ENCODE measurements at regions not wholly inside any gene's neighbourhood (a gene's known extent, or its start where the extent isn't known, plus 50 kb on each side); places are given as distances from the start of the nearest gene placed in this dataset.
"Not testable (repeated sequence)": the region's sequence is repeated elsewhere in the genome, so short reads cannot be mapped to it uniquely, and the experiment has no call there.

DNA sequence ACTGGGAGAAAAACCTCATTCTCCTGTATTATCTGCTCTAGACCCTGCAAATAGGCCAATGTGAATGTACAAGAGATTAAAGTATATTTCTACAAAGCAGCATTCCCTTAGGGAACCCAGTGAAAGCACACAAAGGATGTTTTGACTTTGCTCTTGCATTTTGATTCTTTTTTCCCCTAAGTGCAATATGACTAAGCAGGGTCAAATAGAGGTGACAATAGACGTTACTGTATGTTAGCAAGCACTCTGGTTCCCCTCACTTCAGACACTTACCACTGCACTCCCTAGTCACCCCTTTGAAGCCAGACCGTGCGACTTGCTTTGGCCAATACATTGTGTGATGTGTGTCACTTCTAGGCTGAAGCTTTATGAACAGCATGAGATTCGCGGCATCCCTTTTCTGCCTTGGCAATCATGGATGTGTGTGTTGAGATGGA, 209.7 kb downstream of the RHOU start:
- H3K4me3 ChIP-seq, result no peak overlapping the region
- no peaks in the 10 kb centered on the region for H3K9me3 ChIP-seq
- no peaks in the 10 kb centered on the region for H3K4me1 ChIP-seq
- TF ChIP-seq, protein P1, sequence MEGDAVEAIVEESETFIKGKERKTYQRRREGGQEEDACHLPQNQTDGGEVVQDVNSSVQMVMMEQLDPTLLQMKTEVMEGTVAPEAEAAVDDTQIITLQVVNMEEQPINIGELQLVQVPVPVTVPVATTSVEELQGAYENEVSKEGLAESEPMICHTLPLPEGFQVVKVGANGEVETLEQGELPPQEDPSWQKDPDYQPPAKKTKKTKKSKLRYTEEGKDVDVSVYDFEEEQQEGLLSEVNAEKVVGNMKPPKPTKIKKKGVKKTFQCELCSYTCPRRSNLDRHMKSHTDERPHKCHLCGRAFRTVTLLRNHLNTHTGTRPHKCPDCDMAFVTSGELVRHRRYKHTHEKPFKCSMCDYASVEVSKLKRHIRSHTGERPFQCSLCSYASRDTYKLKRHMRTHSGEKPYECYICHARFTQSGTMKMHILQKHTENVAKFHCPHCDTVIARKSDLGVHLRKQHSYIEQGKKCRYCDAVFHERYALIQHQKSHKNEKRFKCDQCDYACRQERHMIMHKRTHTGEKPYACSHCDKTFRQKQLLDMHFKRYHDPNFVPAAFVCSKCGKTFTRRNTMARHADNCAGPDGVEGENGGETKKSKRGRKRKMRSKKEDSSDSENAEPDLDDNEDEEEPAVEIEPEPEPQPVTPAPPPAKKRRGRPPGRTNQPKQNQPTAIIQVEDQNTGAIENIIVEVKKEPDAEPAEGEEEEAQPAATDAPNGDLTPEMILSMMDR (IDR thresholded peaks at IDR 0.05), result no peak
- no peaks in the 10 kb centered on the region for H3K36me3 ChIP-seq
- H3K27me3 ChIP-seq, result no peaks in the 10 kb centered on the region
- H3K27ac ChIP-seq, result no peak overlapping the region
- peak; percentile 47 for DNase-seq (ENCODE audit: low spot score)

DNA sequence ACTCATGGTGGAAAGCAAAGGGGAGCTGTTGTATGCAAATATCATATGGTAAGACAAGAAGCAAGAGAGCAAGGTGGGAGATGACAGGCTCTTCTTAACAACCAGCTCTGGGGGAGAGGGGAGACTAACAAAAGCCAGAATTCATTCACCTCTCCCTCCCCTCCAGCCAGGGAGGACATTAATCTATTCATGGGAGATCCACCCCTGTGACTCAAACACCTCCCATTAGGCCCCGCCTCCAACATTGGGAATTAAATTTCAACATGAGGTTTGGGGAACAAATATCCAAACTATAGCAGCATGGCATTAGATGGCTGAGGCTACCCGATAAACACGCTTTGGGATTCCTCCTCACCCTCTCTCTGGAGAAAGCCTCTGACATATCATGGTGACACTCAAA, 210.6 kb downstream of the RHOU start:
- no peaks in the 10 kb centered on the region for H3K9me3 ChIP-seq
- no peaks in the 10 kb centered on the region for H3K27me3 ChIP-seq
- H3K36me3 ChIP-seq, result no peaks in the 10 kb centered on the region
- DNase-seq (ENCODE audit: low spot score), result peak; percentile 56
- H3K4me1 ChIP-seq, result no peaks in the 10 kb centered on the region
- no peak overlapping the region for H3K27ac ChIP-seq
- no peak overlapping the region for H3K4me3 ChIP-seq
- TF ChIP-seq, protein P1 (IDR thresholded peaks at IDR 0.05), result no peak

DNA sequence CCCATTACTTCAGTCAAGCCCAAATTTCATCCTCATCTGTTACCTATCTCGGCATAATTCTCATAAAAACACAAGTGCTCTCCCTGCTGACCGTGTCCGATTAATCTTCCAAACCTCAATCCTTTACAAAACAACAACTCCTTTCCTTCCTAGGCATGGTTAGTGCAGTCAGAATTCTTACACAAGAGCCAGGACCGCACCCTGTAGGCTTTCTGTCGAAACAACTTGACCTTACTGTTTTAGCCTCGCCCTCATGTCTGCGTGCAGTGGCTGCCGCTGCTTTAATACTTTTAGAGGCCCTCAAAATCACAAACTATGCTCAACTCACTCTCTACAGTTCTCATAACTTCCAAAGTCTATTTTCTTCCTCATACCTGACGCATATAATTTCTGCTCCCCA, 214.3 kb downstream of the RHOU start:
- not testable (repeated sequence) for H3K4me1 ChIP-seq, H3K27me3 ChIP-seq, H3K4me3 ChIP-seq, H3K27ac ChIP-seq, H3K36me3 ChIP-seq, H3K9me3 ChIP-seq
- peak; percentile 70 for DNase-seq (ENCODE audit: low spot score)

DNA sequence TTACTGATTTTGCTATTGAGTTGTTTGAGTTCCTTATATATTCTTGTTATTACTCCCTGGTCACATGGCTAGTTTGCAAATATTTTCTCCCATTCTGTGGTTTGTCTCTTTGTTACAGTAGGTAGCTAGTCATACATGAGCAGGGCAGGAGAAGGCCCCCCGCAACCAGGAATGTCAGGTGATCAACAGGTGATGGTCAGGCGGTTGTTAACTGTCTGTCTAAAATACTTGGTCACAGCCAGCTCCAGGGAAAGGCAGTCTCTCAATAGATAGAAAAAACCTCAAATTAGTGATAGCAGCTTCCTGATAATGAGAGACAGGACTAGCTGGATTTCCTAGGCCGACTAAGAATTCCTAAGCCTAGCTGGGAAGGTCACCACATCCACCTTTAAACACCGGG, 217.9 kb downstream of the RHOU start:
- DNase-seq (ENCODE audit: low spot score), result no peak
- no peak overlapping the region for H3K4me3 ChIP-seq
- no peaks in the 10 kb centered on the region for H3K4me1 ChIP-seq
- TF ChIP-seq, protein P1 (IDR thresholded peaks at IDR 0.05), result no peak
- no peaks in the 10 kb centered on the region for H3K27me3 ChIP-seq
- peaks cover 0 to 7% of the 10 kb centered on the region in 2 donors for H3K9me3 ChIP-seq
- H3K36me3 ChIP-seq, result no peaks in the 10 kb centered on the region
- H3K27ac ChIP-seq, result no peak overlapping the region

DNA sequence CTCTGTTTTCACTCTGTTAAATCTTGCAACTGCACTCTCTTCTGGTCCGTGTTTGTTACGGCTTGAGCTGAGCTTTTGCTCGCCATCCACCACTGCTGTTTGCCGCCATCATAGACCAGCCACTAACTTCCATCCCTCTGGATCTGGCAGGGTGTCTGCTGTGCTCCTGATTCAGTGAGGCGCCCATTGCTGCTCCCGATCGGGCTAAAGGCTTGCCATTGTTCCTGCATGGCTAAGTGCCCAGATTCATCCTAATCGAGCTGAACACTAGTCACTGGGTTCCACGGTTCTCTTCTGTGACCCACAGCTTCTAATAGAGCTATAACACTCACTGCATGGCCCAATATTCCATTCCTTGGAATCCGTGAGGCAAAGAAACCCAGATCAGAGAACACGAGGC, 218.5 kb downstream of the RHOU start:
- not testable (repeated sequence) for H3K4me3 ChIP-seq; H3K36me3 ChIP-seq; H3K27me3 ChIP-seq; H3K9me3 ChIP-seq; H3K27ac ChIP-seq; H3K4me1 ChIP-seq; DNase-seq (ENCODE audit: low spot score)

DNA sequence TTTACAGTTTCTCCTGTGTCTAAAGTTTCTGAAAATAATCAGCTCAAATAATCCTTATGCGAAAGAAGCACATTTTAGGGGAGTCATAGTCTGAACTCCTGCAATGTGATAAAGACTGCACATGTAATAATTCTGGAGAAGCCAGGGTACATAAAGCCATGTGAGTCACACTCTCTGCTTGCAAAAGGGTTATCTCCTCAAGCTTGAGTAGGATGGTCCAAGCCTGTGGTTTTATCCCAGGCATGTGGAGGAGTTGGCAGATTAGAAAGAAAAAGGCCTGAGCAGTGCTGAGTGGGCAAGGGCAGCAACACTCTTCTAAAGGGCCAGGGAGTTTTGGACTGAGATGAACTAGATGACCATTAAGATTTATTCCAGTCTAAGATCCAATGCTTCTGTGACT, 220.4 kb downstream of the RHOU start:
- TF ChIP-seq, protein P1 (IDR thresholded peaks at IDR 0.05), result no peak

DNA sequence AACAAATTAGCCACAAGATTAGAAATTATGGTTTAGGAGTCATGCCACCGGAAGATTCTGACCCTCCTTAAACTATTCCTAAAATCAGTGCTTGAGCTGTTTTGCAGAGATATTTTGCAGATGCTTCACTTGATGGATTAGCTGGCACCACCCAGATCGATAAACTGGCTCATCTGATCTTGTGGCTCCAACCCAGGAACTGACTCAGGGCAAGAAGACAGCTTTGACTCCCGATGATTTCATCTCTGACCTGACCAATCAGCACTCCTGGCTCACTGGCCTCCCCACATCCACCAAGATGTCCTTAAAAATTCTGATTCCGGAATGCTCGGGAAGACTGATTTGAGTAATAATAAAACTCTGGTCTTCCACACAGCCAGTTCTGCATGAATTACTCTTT, 221.6 kb downstream of the RHOU start:
- no peak for DNase-seq (ENCODE audit: low spot score)
- TF ChIP-seq, protein P1 (IDR thresholded peaks at IDR 0.05), result no peak
- Histone ChIP-seq H3K27me3 (no peaks in the 10 kb centered on the region), H3K27ac (no peak overlapping the region), H3K4me1 (no peaks in the 10 kb centered on the region), H3K4me3 (no peak overlapping the region), H3K36me3 (no peaks in the 10 kb centered on the region), H3K9me3 (peaks cover 0 to 7% of the 10 kb centered on the region in 2 donors)

More for the DNA sequence above, 220.4 kb downstream of the RHOU start:
- Histone ChIP-seq H3K36me3 (no peaks in the 10 kb centered on the region), H3K4me1 (no peaks in the 10 kb centered on the region), H3K9me3 (peaks cover 0 to 7% of the 10 kb centered on the region in 2 donors), H3K27me3 (no peaks in the 10 kb centered on the region), H3K4me3 (no peak overlapping the region), H3K27ac (no peak overlapping the region)
- DNase-seq (ENCODE audit: low spot score), result no peak
